ENCODE measurements at regions not wholly inside any gene's neighbourhood (a gene's known extent, or its start where the extent isn't known, plus 50 kb on each side); places are given as distances from the start of the nearest gene placed in this dataset.

- no peaks in the 10 kb centered on the region for H3K36me3 ChIP-seq (ENCODE audit: control insufficient read depth, insufficient read depth, low read length)
These were observed 133.9 kb upstream of the FUT8 start for GRCh38 chr14:65278589-65278988.

DNA sequence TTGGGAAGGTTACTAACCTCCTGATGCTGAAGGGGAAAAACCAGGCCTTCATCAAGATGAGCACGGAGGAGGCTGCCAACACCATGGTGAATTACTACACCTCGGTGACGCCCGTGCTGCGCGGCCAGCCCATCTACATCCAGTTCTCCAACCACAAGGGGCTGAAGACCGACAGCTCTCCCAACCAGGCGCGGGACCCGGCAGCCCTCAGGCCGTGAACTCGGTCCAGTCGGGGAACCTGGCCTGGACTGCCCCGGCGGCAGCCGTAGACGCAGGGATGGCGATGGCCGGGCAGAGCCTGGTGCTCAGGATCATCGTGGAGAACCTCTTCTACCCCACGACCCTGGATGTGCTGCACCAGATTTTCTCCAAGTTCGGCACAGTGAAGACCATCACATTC is 133.0 kb upstream of the FUT8 start:
- no peak overlapping the region for H3K4me3 ChIP-seq (ENCODE audit: low read depth, low read length)
- DNase-seq (ENCODE audit: low read depth) = no peak
- no peaks in the 10 kb centered on the region for H3K27me3 ChIP-seq (ENCODE audit: control insufficient read depth, insufficient read depth, low read length)
- H3K36me3 ChIP-seq (ENCODE audit: control insufficient read depth, insufficient read depth, low read length) = no peaks in the 10 kb centered on the region
- TF ChIP-seq, protein P1, sequence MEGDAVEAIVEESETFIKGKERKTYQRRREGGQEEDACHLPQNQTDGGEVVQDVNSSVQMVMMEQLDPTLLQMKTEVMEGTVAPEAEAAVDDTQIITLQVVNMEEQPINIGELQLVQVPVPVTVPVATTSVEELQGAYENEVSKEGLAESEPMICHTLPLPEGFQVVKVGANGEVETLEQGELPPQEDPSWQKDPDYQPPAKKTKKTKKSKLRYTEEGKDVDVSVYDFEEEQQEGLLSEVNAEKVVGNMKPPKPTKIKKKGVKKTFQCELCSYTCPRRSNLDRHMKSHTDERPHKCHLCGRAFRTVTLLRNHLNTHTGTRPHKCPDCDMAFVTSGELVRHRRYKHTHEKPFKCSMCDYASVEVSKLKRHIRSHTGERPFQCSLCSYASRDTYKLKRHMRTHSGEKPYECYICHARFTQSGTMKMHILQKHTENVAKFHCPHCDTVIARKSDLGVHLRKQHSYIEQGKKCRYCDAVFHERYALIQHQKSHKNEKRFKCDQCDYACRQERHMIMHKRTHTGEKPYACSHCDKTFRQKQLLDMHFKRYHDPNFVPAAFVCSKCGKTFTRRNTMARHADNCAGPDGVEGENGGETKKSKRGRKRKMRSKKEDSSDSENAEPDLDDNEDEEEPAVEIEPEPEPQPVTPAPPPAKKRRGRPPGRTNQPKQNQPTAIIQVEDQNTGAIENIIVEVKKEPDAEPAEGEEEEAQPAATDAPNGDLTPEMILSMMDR (IDR thresholded peaks at IDR 0.05; ENCODE audit: insufficient read depth, low read length, poor library complexity, severe bottlenecking) = no peak

More at GRCh38 chr14:65278589-65278988, 133.9 kb upstream of the FUT8 start:
- TF ChIP-seq, protein P1 (IDR thresholded peaks at IDR 0.05; ENCODE audit: insufficient read depth, low read length, poor library complexity, severe bottlenecking) = no peak
- H3K27me3 ChIP-seq (ENCODE audit: control insufficient read depth, insufficient read depth, low read length) = no peaks in the 10 kb centered on the region
- no peak for DNase-seq (ENCODE audit: low read depth)
- no peak overlapping the region for H3K4me3 ChIP-seq (ENCODE audit: low read depth, low read length)

GRCh38 chr14:65279958-65280357 is 132.6 kb upstream of the FUT8 start:
- H3K27me3 ChIP-seq (ENCODE audit: control insufficient read depth, insufficient read depth, low read length) = no peaks in the 10 kb centered on the region
- TF ChIP-seq, protein P1 (IDR thresholded peaks at IDR 0.05; ENCODE audit: insufficient read depth, low read length, poor library complexity, severe bottlenecking) = no peak
- no peaks in the 10 kb centered on the region for H3K36me3 ChIP-seq (ENCODE audit: control insufficient read depth, insufficient read depth, low read length)
- H3K4me3 ChIP-seq (ENCODE audit: low read depth, low read length) = no peak overlapping the region
- DNase-seq (ENCODE audit: low read depth) = no peak

- TF ChIP-seq, protein P1 (IDR thresholded peaks at IDR 0.05; ENCODE audit: insufficient read depth, low read length, poor library complexity, severe bottlenecking) = no peak
- Histone ChIP-seq H3K36me3 (ENCODE audit: control insufficient read depth, insufficient read depth, low read length) (no peaks in the 10 kb centered on the region), H3K27me3 (ENCODE audit: control insufficient read depth, insufficient read depth, low read length) (no peaks in the 10 kb centered on the region), H3K4me3 (ENCODE audit: low read depth, low read length) (no peak overlapping the region)
- DNase-seq (ENCODE audit: low read depth) = no peak
These were observed 131.9 kb upstream of the FUT8 start for GRCh38 chr14:65280653-65281052.

- no peak overlapping the region for H3K4me3 ChIP-seq (ENCODE audit: low read depth, low read length)
- no peaks in the 10 kb centered on the region for H3K27me3 ChIP-seq (ENCODE audit: control insufficient read depth, insufficient read depth, low read length)
- H3K36me3 ChIP-seq (ENCODE audit: control insufficient read depth, insufficient read depth, low read length) = no peaks in the 10 kb centered on the region
- TF ChIP-seq, protein P1 (IDR thresholded peaks at IDR 0.05; ENCODE audit: insufficient read depth, low read length, poor library complexity, severe bottlenecking) = no peak
- DNase-seq (ENCODE audit: low read depth) = peak; percentile 57
These were observed 130.3 kb upstream of the FUT8 start for GRCh38 chr14:65281991-65282895.

DNA sequence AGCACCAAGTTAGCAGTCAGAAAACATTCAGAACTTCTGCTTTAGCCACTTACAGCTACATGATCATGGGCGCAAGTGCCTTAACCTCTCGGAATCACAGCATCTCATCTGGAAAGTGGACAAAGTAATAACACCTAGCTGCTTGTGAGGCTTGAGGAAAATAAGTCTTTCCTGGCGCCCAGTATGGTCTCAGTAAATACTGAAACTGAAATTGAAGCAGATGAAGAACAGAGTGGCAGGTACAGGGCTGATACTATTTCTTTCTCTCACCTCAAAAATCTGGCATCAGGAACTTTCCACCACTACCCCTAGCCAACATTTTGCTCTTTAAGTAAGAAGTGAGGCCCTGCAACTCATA is 129.7 kb upstream of the FUT8 start:
- TF ChIP-seq, protein P1 (IDR thresholded peaks at IDR 0.05; ENCODE audit: insufficient read depth, low read length, poor library complexity, severe bottlenecking) = no peak
- H3K36me3 ChIP-seq (ENCODE audit: control insufficient read depth, insufficient read depth, low read length) = no peaks in the 10 kb centered on the region
- H3K4me3 ChIP-seq (ENCODE audit: low read depth, low read length) = no peak overlapping the region
- DNase-seq (ENCODE audit: low read depth) = no peak
- no peaks in the 10 kb centered on the region for H3K27me3 ChIP-seq (ENCODE audit: control insufficient read depth, insufficient read depth, low read length)
